ENCODE measurements at regions not wholly inside any gene's neighbourhood (a gene's known extent, or its start where the extent isn't known, plus 50 kb on each side); places are given as distances from the start of the nearest gene placed in this dataset.

DNA sequence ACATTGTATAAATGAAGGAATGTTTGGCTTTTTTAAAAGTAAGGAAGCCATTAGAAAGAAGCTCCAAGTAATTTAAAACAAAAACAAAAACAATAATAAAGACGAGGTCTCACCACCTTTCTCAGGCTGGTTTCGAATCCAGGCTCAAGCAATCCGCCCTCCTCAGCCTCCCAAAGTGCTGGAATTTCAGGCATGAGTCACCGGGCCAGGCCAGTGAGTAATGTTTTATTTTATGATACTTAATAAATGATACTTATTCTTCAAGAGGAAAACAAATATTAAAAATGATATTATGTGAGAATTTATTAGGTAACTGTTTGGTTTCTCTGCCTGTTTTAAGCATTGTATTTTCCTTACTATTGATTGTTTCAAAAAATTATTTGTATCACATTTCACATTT lies 201.4 kb upstream of the BRINP3 start:
- in situ Hi-C loops (cut with HindIII; ENCODE audit: low pct_unique_long_range_greater_than_20kb, low sequenced_read_pairs) = no loop called here

DNA sequence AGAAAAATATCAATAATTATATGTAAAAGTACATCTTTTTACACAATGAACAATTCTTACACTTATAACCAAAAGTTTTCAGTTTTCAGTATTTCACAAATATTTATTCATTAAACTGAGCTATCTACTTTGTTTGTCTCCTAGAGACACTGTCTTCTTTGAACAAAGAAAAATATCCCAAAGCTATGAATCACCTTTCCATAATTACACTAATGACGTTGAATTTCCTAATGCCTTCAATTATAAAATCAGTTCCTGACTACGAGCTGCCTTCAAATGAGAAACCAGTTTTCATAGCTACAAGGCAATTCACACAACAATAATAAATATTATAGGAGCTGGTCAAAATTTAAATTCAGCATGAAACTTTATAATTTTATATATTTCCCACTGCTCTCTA lies 201.8 kb upstream of the BRINP3 start:
- Histone ChIP-seq H3K4me1 (ENCODE audit: control insufficient read depth, insufficient read depth, low read length) (no peaks in the 10 kb centered on the region), H3K36me3 (ENCODE audit: control insufficient read depth, insufficient read depth, low read length) (no peaks in the 10 kb centered on the region), H3K4me3 (ENCODE audit: low read depth in 2 of 2, low read length in 2 of 2) (no peak overlapping the region), H3K27ac (ENCODE audit: low read length) (no peak overlapping the region), H3K9me3 (ENCODE audit: control insufficient read depth, insufficient read depth, low read depth, low read length) (no peaks in the 10 kb centered on the region), H3K27me3 (ENCODE audit: control insufficient read depth, insufficient read depth, low read length) (no peaks in the 10 kb centered on the region)
- intact Hi-C loops (cut with micrococcal nuclease; ENCODE audit: unreplicated experiment) = no loop called here
- ChIA-PET CTCF (no interaction called here), POLR2A (no interaction called here)
- TF ChIP-seq, protein P1, sequence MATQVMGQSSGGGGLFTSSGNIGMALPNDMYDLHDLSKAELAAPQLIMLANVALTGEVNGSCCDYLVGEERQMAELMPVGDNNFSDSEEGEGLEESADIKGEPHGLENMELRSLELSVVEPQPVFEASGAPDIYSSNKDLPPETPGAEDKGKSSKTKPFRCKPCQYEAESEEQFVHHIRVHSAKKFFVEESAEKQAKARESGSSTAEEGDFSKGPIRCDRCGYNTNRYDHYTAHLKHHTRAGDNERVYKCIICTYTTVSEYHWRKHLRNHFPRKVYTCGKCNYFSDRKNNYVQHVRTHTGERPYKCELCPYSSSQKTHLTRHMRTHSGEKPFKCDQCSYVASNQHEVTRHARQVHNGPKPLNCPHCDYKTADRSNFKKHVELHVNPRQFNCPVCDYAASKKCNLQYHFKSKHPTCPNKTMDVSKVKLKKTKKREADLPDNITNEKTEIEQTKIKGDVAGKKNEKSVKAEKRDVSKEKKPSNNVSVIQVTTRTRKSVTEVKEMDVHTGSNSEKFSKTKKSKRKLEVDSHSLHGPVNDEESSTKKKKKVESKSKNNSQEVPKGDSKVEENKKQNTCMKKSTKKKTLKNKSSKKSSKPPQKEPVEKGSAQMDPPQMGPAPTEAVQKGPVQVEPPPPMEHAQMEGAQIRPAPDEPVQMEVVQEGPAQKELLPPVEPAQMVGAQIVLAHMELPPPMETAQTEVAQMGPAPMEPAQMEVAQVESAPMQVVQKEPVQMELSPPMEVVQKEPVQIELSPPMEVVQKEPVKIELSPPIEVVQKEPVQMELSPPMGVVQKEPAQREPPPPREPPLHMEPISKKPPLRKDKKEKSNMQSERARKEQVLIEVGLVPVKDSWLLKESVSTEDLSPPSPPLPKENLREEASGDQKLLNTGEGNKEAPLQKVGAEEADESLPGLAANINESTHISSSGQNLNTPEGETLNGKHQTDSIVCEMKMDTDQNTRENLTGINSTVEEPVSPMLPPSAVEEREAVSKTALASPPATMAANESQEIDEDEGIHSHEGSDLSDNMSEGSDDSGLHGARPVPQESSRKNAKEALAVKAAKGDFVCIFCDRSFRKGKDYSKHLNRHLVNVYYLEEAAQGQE (IDR thresholded peaks at IDR 0.05; ENCODE audit: insufficient read depth in 1 of 2, low read depth in 2 of 2, low read length in 1 of 2) = no peak
- TF ChIP-seq TCF7L2 (IDR thresholded peaks at IDR 0.05; ENCODE audit: low read depth, low read length) (no peak), POLR2AphosphoS5 (IDR thresholded peaks at IDR 0.05; ENCODE audit: low read depth, low read length) (no peak), SIN3A (IDR thresholded peaks at IDR 0.05; ENCODE audit: borderline replicate concordance, insufficient read depth, low read depth, low read length) (no peak)
- TF ChIP-seq, protein P2, sequence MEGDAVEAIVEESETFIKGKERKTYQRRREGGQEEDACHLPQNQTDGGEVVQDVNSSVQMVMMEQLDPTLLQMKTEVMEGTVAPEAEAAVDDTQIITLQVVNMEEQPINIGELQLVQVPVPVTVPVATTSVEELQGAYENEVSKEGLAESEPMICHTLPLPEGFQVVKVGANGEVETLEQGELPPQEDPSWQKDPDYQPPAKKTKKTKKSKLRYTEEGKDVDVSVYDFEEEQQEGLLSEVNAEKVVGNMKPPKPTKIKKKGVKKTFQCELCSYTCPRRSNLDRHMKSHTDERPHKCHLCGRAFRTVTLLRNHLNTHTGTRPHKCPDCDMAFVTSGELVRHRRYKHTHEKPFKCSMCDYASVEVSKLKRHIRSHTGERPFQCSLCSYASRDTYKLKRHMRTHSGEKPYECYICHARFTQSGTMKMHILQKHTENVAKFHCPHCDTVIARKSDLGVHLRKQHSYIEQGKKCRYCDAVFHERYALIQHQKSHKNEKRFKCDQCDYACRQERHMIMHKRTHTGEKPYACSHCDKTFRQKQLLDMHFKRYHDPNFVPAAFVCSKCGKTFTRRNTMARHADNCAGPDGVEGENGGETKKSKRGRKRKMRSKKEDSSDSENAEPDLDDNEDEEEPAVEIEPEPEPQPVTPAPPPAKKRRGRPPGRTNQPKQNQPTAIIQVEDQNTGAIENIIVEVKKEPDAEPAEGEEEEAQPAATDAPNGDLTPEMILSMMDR (IDR thresholded peaks at IDR 0.05) = no peak
- ATAC-seq (no peak), DNase-seq (ENCODE audit: low read depth, low spot score) (no peak)
- BruUV-seq (replicated peaks) = no TSS peak
- in situ Hi-C loops (cut with HindIII; ENCODE audit: low pct_unique_long_range_greater_than_20kb, low sequenced_read_pairs) = no loop called here

More for the DNA sequence above, 201.4 kb upstream of the BRINP3 start:
- DNase-seq (ENCODE audit: low read depth, low spot score) (no peak), ATAC-seq (no peak)
- H3K27ac ChIP-seq (ENCODE audit: low read length) = no peak overlapping the region
- H3K4me1 ChIP-seq (ENCODE audit: control insufficient read depth, insufficient read depth, low read length) = no peaks in the 10 kb centered on the region
- no peaks in the 10 kb centered on the region for H3K9me3 ChIP-seq (ENCODE audit: control insufficient read depth, insufficient read depth, low read depth, low read length)
- BruUV-seq (replicated peaks) = no TSS peak
- CTCF ChIA-PET = no interaction called here
- H3K4me3 ChIP-seq (ENCODE audit: low read depth in 2 of 2, low read length in 2 of 2) = no peak overlapping the region
- POLR2A ChIA-PET = no interaction called here
- H3K27me3 ChIP-seq (ENCODE audit: control insufficient read depth, insufficient read depth, low read length) = no peaks in the 10 kb centered on the region
- no peaks in the 10 kb centered on the region for H3K36me3 ChIP-seq (ENCODE audit: control insufficient read depth, insufficient read depth, low read length)
- no peak for TF ChIP-seq POLR2AphosphoS5 (IDR thresholded peaks at IDR 0.05; ENCODE audit: low read depth, low read length)
- TF ChIP-seq, protein P1 (IDR thresholded peaks at IDR 0.05; ENCODE audit: insufficient read depth in 1 of 2, low read depth in 2 of 2, low read length in 1 of 2) = no peak
- no peak for TF ChIP-seq SIN3A (IDR thresholded peaks at IDR 0.05; ENCODE audit: borderline replicate concordance, insufficient read depth, low read depth, low read length)
- no peak for TF ChIP-seq TCF7L2 (IDR thresholded peaks at IDR 0.05; ENCODE audit: low read depth, low read length)
- TF ChIP-seq, protein P2 (IDR thresholded peaks at IDR 0.05) = no peak
- intact Hi-C loops (cut with micrococcal nuclease; ENCODE audit: unreplicated experiment) = no loop called here
